Astrocyte (in vitro differentiated cells and primary cell): ENCODE measurements at regions not wholly inside any gene's neighbourhood (a gene's known extent, or its start where the extent isn't known, plus 50 kb on each side); places are given as distances from the start of the nearest gene placed in this dataset.

ENCODE experiments used
- DNase-seq: peaks from one replicate; pipeline ENCODE4 v3.0.0-alpha.2; 2010; ENCODE audit warnings: low read depth
- FAIRE-seq: peaks from 2 replicates; lab custom pipeline; 2011; peaks lifted over from hg19 to GRCh38; lab: Jason Lieb, UNC
- H2AFZ ChIP-seq: 2 replicates; pipeline ENCODE4 v1.6.0; 2012; ENCODE audit warnings: low read depth, low read length, inconsistent platforms
- H3K27ac ChIP-seq: 2 replicates; pipeline ENCODE4 v1.5.1; 2011; ENCODE audit warnings: low read depth, low read length, inconsistent platforms
- H3K27me3 ChIP-seq: 2 replicates; pipeline ENCODE4 v1.6.0; 2011; ENCODE audit warnings: low read length, inconsistent platforms; ENCODE audit not compliant: insufficient read depth
- H3K36me3 ChIP-seq: 2 replicates; pipeline ENCODE4 v1.5.1; 2011; ENCODE audit warnings: low read length, inconsistent platforms; ENCODE audit not compliant: insufficient read depth
- H3K4me1 ChIP-seq: 2 replicates; pipeline ENCODE4 v1.5.1; 2011; ENCODE audit warnings: low read length, inconsistent platforms; ENCODE audit not compliant: insufficient read depth
- H3K4me2 ChIP-seq: 2 replicates; pipeline ENCODE4 v1.6.0; 2012; ENCODE audit warnings: low read length, inconsistent platforms
- H3K4me3 ChIP-seq: 2 replicates; pipeline ENCODE4 v1.5.1; 2011; ENCODE audit warnings: low read depth, mild to moderate bottlenecking, low read length, inconsistent platforms; ENCODE audit not compliant: insufficient read depth
- H3K79me2 ChIP-seq: 2 replicates; pipeline ENCODE4 v1.6.0; 2012; ENCODE audit warnings: mild to moderate bottlenecking, low read length, inconsistent platforms; ENCODE audit not compliant: insufficient read depth
- H3K9ac ChIP-seq: 2 replicates; pipeline ENCODE4 v1.6.0; 2012; ENCODE audit warnings: mild to moderate bottlenecking, low read length, inconsistent platforms
- H3K9me3 ChIP-seq: 2 replicates; pipeline ENCODE4 v1.5.1; 2012; ENCODE audit warnings: low read depth, mild to moderate bottlenecking, low read length, inconsistent platforms; ENCODE audit not compliant: insufficient read depth
- H4K20me1 ChIP-seq: 2 replicates; pipeline ENCODE4 v1.6.0; 2012; ENCODE audit warnings: low read length, inconsistent platforms; ENCODE audit not compliant: insufficient read depth
- H3K27ac Mint-ChIP-seq: one replicate; pipeline ENCODE4 v1.8.0; 2021; ENCODE audit warnings: mild to moderate bottlenecking, mixed read lengths; ENCODE audit not compliant: unreplicated experiment
- H3K27me3 Mint-ChIP-seq: one replicate; pipeline ENCODE4 v1.8.0; 2021; ENCODE audit warnings: low read depth, mixed read lengths; ENCODE audit not compliant: unreplicated experiment
- H3K36me3 Mint-ChIP-seq: one replicate; pipeline ENCODE4 v1.8.0; 2021; ENCODE audit warnings: low read depth, mixed read lengths; ENCODE audit not compliant: unreplicated experiment
- H3K4me1 Mint-ChIP-seq: one replicate; pipeline ENCODE4 v1.8.0; 2021; ENCODE audit warnings: low read depth, mixed read lengths; ENCODE audit not compliant: unreplicated experiment
- H3K4me3 Mint-ChIP-seq: one replicate; pipeline ENCODE4 v1.8.0; 2021; ENCODE audit warnings: mild to moderate bottlenecking, moderate library complexity, mixed read lengths; ENCODE audit not compliant: unreplicated experiment
- H3K9me3 Mint-ChIP-seq: one replicate; pipeline ENCODE4 v1.8.0; 2021; ENCODE audit warnings: mild to moderate bottlenecking, mixed read lengths; ENCODE audit not compliant: unreplicated experiment
- CTCF ChIP-seq: IDR thresholded peaks from 2 replicates; pipeline ENCODE4 v1.5.1; 2011; ENCODE audit warnings: low read depth, mild to moderate bottlenecking, inconsistent platforms, low read length, moderate library complexity; ENCODE audit not compliant: insufficient read depth
- EZH2 ChIP-seq: IDR thresholded peaks from 2 replicates; pipeline ENCODE4 v1.6.1; 2012; ENCODE audit warnings: mild to moderate bottlenecking, low read length, inconsistent platforms; ENCODE audit not compliant: insufficient read depth

- H3K27ac ChIP-seq = no peak overlapping the region
- peaks cover 32% of the 10 kb centered on the region for H3K27me3 Mint-ChIP-seq
- peaks cover 2% of the 10 kb centered on the region for H3K27me3 ChIP-seq
- no peak overlapping the region for H3K4me3 ChIP-seq
- H3K36me3 ChIP-seq = no peaks in the 10 kb centered on the region
- H4K20me1 ChIP-seq = no peaks in the 10 kb centered on the region
- H3K9me3 Mint-ChIP-seq = peaks cover 7% of the 10 kb centered on the region
- TF ChIP-seq CTCF (no peak), EZH2 (no peak)
- H3K4me3 Mint-ChIP-seq = no peak overlapping the region
- no peaks in the 10 kb centered on the region for H3K36me3 Mint-ChIP-seq
- DNase-seq = no peak
- H3K9ac ChIP-seq = no peak overlapping the region
- H3K27ac Mint-ChIP-seq = no peak overlapping the region
- no peaks in the 10 kb centered on the region for H3K4me1 ChIP-seq
- H3K9me3 ChIP-seq = peaks cover 6% of the 10 kb centered on the region
- H2AFZ ChIP-seq = no peak overlapping the region
- no peak for FAIRE-seq
- H3K4me2 ChIP-seq = no peak overlapping the region
- no peaks in the 10 kb centered on the region for H3K4me1 Mint-ChIP-seq
- H3K79me2 ChIP-seq = no peaks in the 10 kb centered on the region
These were observed 120.0 kb upstream of the SNTG2 start for GRCh38 chr2:830419-831224.

- Histone ChIP-seq H3K9ac (no peak overlapping the region), H3K4me3 (no peak overlapping the region), H3K36me3 (no peaks in the 10 kb centered on the region), H3K9me3 (peaks cover 6% of the 10 kb centered on the region), H2AFZ (no peak overlapping the region), H3K27me3 (peaks cover 2% of the 10 kb centered on the region), H3K79me2 (no peaks in the 10 kb centered on the region), H3K27ac (no peak overlapping the region), H3K4me2 (no peak overlapping the region), H4K20me1 (no peaks in the 10 kb centered on the region), H3K4me1 (no peaks in the 10 kb centered on the region)
- Mint-ChIP-seq H3K9me3 (peaks cover 7% of the 10 kb centered on the region), H3K27me3 (peaks cover 26% of the 10 kb centered on the region), H3K4me3 (no peak overlapping the region), H3K4me1 (no peaks in the 10 kb centered on the region), H3K27ac (no peak overlapping the region), H3K36me3 (no peaks in the 10 kb centered on the region)
- no peak for TF ChIP-seq CTCF
- no peak for TF ChIP-seq EZH2
- FAIRE-seq (no peak), DNase-seq (no peak)
These were observed 121.6 kb upstream of the SNTG2 start for GRCh38 chr2:829047-829446.

GRCh38 chr2:824954-825353 lies 125.7 kb upstream of the SNTG2 start:
- peaks cover 2% of the 10 kb centered on the region for H3K27me3 ChIP-seq
- FAIRE-seq = no peak
- no peaks in the 10 kb centered on the region for H3K79me2 ChIP-seq
- H3K36me3 Mint-ChIP-seq = peaks cover 2% of the 10 kb centered on the region
- H3K36me3 ChIP-seq = no peaks in the 10 kb centered on the region
- no peak overlapping the region for H3K4me3 ChIP-seq
- H3K27me3 Mint-ChIP-seq = peaks cover 31% of the 10 kb centered on the region
- no peaks in the 10 kb centered on the region for H3K4me1 ChIP-seq
- no peak overlapping the region for H2AFZ ChIP-seq
- H3K4me1 Mint-ChIP-seq = no peaks in the 10 kb centered on the region
- H3K4me2 ChIP-seq = no peak overlapping the region
- no peak overlapping the region for H3K9ac ChIP-seq
- H3K4me3 Mint-ChIP-seq = no peak overlapping the region
- peaks cover 6% of the 10 kb centered on the region for H3K9me3 ChIP-seq
- no peaks in the 10 kb centered on the region for H4K20me1 ChIP-seq
- peaks cover 10% of the 10 kb centered on the region for H3K9me3 Mint-ChIP-seq
- no peak for DNase-seq
- TF ChIP-seq CTCF (no peak), EZH2 (no peak)
- H3K27ac Mint-ChIP-seq = no peak overlapping the region
- H3K27ac ChIP-seq = no peak overlapping the region
